ENCODE measurements at regions not wholly inside any gene's neighbourhood (a gene's known extent, or its start where the extent isn't known, plus 50 kb on each side); places are given as distances from the start of the nearest gene placed in this dataset.
"Not testable (repeated sequence)": the region's sequence is repeated elsewhere in the genome, so short reads cannot be mapped to it uniquely, and the experiment has no call there.

GRCh38 chr21:28579986-28580550 is 412.6 kb downstream of the LTN1 start:
- Histone ChIP-seq H3K4me3 (ENCODE audit: low read depth in 1 of 3, low read length in 3 of 3) (no peak overlapping the region), H3K27ac (ENCODE audit: low read depth in 1 of 3, low read length in 2 of 3) (no peak overlapping the region), H3K4me1 (ENCODE audit: control insufficient read depth in 3 of 3, insufficient read depth in 2 of 3, low read depth in 1 of 3, low read length in 2 of 3) (no peaks in the 10 kb centered on the region), H3K9me3 (ENCODE audit: control insufficient read depth in 2 of 2, insufficient read depth in 1 of 2, low read depth in 1 of 2, low read length in 1 of 2) (no peaks in the 10 kb centered on the region), H3K27me3 (ENCODE audit: control insufficient read depth in 3 of 3, insufficient read depth in 3 of 3, low read length in 3 of 3) (no peaks in the 10 kb centered on the region), H3K36me3 (ENCODE audit: control insufficient read depth in 3 of 3, insufficient read depth in 2 of 3, low read depth in 1 of 3, low read length in 3 of 3) (no peaks in the 10 kb centered on the region)
- DNase-seq: no peak
- FAIRE-seq: no peak
- 71 to 83% (median 79%) methylated on average over 4 of the region's 4 CpGs for WGBS, 3 donors

- 61 to 69% (median 67%) methylated on average over 2 of the region's 2 CpGs for WGBS, 3 donors
- H3K27ac ChIP-seq (ENCODE audit: low read depth in 1 of 3, low read length in 2 of 3): no peak overlapping the region
- H3K4me3 ChIP-seq (ENCODE audit: low read depth in 1 of 3, low read length in 3 of 3): no peak overlapping the region
- DNase-seq (no peak), FAIRE-seq (no peak)
- H3K4me1 ChIP-seq (ENCODE audit: control insufficient read depth in 3 of 3, insufficient read depth in 2 of 3, low read depth in 1 of 3, low read length in 2 of 3): no peaks in the 10 kb centered on the region
- H3K27me3 ChIP-seq (ENCODE audit: control insufficient read depth in 3 of 3, insufficient read depth in 3 of 3, low read length in 3 of 3): no peaks in the 10 kb centered on the region
- H3K9me3 ChIP-seq (ENCODE audit: control insufficient read depth in 2 of 2, insufficient read depth in 1 of 2, low read depth in 1 of 2, low read length in 1 of 2): no peaks in the 10 kb centered on the region
- no peaks in the 10 kb centered on the region for H3K36me3 ChIP-seq (ENCODE audit: control insufficient read depth in 3 of 3, insufficient read depth in 2 of 3, low read depth in 1 of 3, low read length in 3 of 3)
Measured at GRCh38 chr21:28568692-28569091, 424.0 kb downstream of the LTN1 start.

- H3K36me3 ChIP-seq (ENCODE audit: control insufficient read depth in 3 of 3, insufficient read depth in 2 of 3, low read depth in 1 of 3, low read length in 3 of 3); H3K27me3 ChIP-seq (ENCODE audit: control insufficient read depth in 3 of 3, insufficient read depth in 3 of 3, low read length in 3 of 3); FAIRE-seq; H3K9me3 ChIP-seq (ENCODE audit: control insufficient read depth in 2 of 2, insufficient read depth in 1 of 2, low read depth in 1 of 2, low read length in 1 of 2); H3K4me1 ChIP-seq (ENCODE audit: control insufficient read depth in 3 of 3, insufficient read depth in 2 of 3, low read depth in 1 of 3, low read length in 2 of 3); DNase-seq; H3K4me3 ChIP-seq (ENCODE audit: low read depth in 1 of 3, low read length in 3 of 3); H3K27ac ChIP-seq (ENCODE audit: low read depth in 1 of 3, low read length in 2 of 3): not testable (repeated sequence)
- 94 to 100% (median 98%) methylated on average over 1 to 14 of the region's 18 CpGs for WGBS, 3 donors
Measured at GRCh38 chr21:28563933-28564332, 428.7 kb downstream of the LTN1 start.

GRCh38 chr21:28561772-28562171 is 430.9 kb downstream of the LTN1 start:
- FAIRE-seq: no peak
- no peaks in the 10 kb centered on the region for H3K27me3 ChIP-seq (ENCODE audit: control insufficient read depth in 3 of 3, insufficient read depth in 3 of 3, low read length in 3 of 3)

GRCh38 chr21:28554660-28555475 is 437.8 kb downstream of the LTN1 start:
- Histone ChIP-seq H3K9me3 (ENCODE audit: control insufficient read depth in 2 of 2, insufficient read depth in 1 of 2, low read depth in 1 of 2, low read length in 1 of 2) (peaks cover 0 to 3% of the 10 kb centered on the region in 2 donors), H3K4me1 (ENCODE audit: control insufficient read depth in 3 of 3, insufficient read depth in 2 of 3, low read depth in 1 of 3, low read length in 2 of 3) (no peaks in the 10 kb centered on the region), H3K4me3 (ENCODE audit: low read depth in 1 of 3, low read length in 3 of 3) (no peak overlapping the region), H3K36me3 (ENCODE audit: control insufficient read depth in 3 of 3, insufficient read depth in 2 of 3, low read depth in 1 of 3, low read length in 3 of 3) (peaks cover 0 to 2% (median 0%) of the 10 kb centered on the region in 3 donors), H3K27me3 (ENCODE audit: control insufficient read depth in 3 of 3, insufficient read depth in 3 of 3, low read length in 3 of 3) (no peaks in the 10 kb centered on the region), H3K27ac (ENCODE audit: low read depth in 1 of 3, low read length in 2 of 3) (no peak overlapping the region)
- DNase-seq (no peak), FAIRE-seq (no peak)
- 75 to 82% (median 80%) methylated on average over 10 of the region's 10 CpGs for WGBS, 3 donors

More at GRCh38 chr21:28561772-28562171, 430.9 kb downstream of the LTN1 start:
- H3K36me3 ChIP-seq (ENCODE audit: control insufficient read depth in 3 of 3, insufficient read depth in 2 of 3, low read depth in 1 of 3, low read length in 3 of 3): no peaks in the 10 kb centered on the region
- no peak overlapping the region for H3K27ac ChIP-seq (ENCODE audit: low read depth in 1 of 3, low read length in 2 of 3)
- H3K9me3 ChIP-seq (ENCODE audit: control insufficient read depth in 2 of 2, insufficient read depth in 1 of 2, low read depth in 1 of 2, low read length in 1 of 2): peaks cover 0 to 6% of the 10 kb centered on the region in 2 donors
- H3K4me1 ChIP-seq (ENCODE audit: control insufficient read depth in 3 of 3, insufficient read depth in 2 of 3, low read depth in 1 of 3, low read length in 2 of 3): no peaks in the 10 kb centered on the region
- no peak for DNase-seq
- no peak overlapping the region for H3K4me3 ChIP-seq (ENCODE audit: low read depth in 1 of 3, low read length in 3 of 3)

- Histone ChIP-seq H3K9me3 (ENCODE audit: control insufficient read depth in 2 of 2, insufficient read depth in 1 of 2, low read depth in 1 of 2, low read length in 1 of 2) (no peaks in the 10 kb centered on the region), H3K36me3 (ENCODE audit: control insufficient read depth in 3 of 3, insufficient read depth in 2 of 3, low read depth in 1 of 3, low read length in 3 of 3) (peaks cover 0 to 2% (median 0%) of the 10 kb centered on the region in 3 donors), H3K4me3 (ENCODE audit: low read depth in 1 of 3, low read length in 3 of 3) (no peak overlapping the region), H3K4me1 (ENCODE audit: control insufficient read depth in 3 of 3, insufficient read depth in 2 of 3, low read depth in 1 of 3, low read length in 2 of 3) (no peaks in the 10 kb centered on the region), H3K27ac (ENCODE audit: low read depth in 1 of 3, low read length in 2 of 3) (no peak overlapping the region), H3K27me3 (ENCODE audit: control insufficient read depth in 3 of 3, insufficient read depth in 3 of 3, low read length in 3 of 3) (no peaks in the 10 kb centered on the region)
- WGBS, 3 donors: 78 to 88% (median 87%) methylated on average over 2 of the region's 2 CpGs
- FAIRE-seq: no peak
- DNase-seq: no peak
Measured at GRCh38 chr21:28550057-28550825, 442.4 kb downstream of the LTN1 start.

GRCh38 chr21:28548291-28548690 is 444.4 kb downstream of the LTN1 start:
- no peak for FAIRE-seq
- 58 to 74% (median 67%) methylated on average over 2 of the region's 2 CpGs for WGBS, 3 donors

GRCh38 chr21:28547766-28548165 is 444.9 kb downstream of the LTN1 start:
- H3K36me3 ChIP-seq (ENCODE audit: control insufficient read depth in 3 of 3, insufficient read depth in 2 of 3, low read depth in 1 of 3, low read length in 3 of 3): no peaks in the 10 kb centered on the region
- FAIRE-seq (no peak), DNase-seq (no peak)
- no peaks in the 10 kb centered on the region for H3K9me3 ChIP-seq (ENCODE audit: control insufficient read depth in 2 of 2, insufficient read depth in 1 of 2, low read depth in 1 of 2, low read length in 1 of 2)
- H3K27ac ChIP-seq (ENCODE audit: low read depth in 1 of 3, low read length in 2 of 3): no peak overlapping the region
- no peaks in the 10 kb centered on the region for H3K4me1 ChIP-seq (ENCODE audit: control insufficient read depth in 3 of 3, insufficient read depth in 2 of 3, low read depth in 1 of 3, low read length in 2 of 3)
- H3K4me3 ChIP-seq (ENCODE audit: low read depth in 1 of 3, low read length in 3 of 3): no peak overlapping the region
- WGBS, 3 donors: 54 to 73% (median 61%) methylated on average over 3 of the region's 3 CpGs
- no peaks in the 10 kb centered on the region for H3K27me3 ChIP-seq (ENCODE audit: control insufficient read depth in 3 of 3, insufficient read depth in 3 of 3, low read length in 3 of 3)

More at GRCh38 chr21:28548291-28548690, 444.4 kb downstream of the LTN1 start:
- Histone ChIP-seq H3K4me3 (ENCODE audit: low read depth in 1 of 3, low read length in 3 of 3) (no peak overlapping the region), H3K9me3 (ENCODE audit: control insufficient read depth in 2 of 2, insufficient read depth in 1 of 2, low read depth in 1 of 2, low read length in 1 of 2) (no peaks in the 10 kb centered on the region), H3K27me3 (ENCODE audit: control insufficient read depth in 3 of 3, insufficient read depth in 3 of 3, low read length in 3 of 3) (no peaks in the 10 kb centered on the region), H3K27ac (ENCODE audit: low read depth in 1 of 3, low read length in 2 of 3) (no peak overlapping the region), H3K36me3 (ENCODE audit: control insufficient read depth in 3 of 3, insufficient read depth in 2 of 3, low read depth in 1 of 3, low read length in 3 of 3) (no peaks in the 10 kb centered on the region), H3K4me1 (ENCODE audit: control insufficient read depth in 3 of 3, insufficient read depth in 2 of 3, low read depth in 1 of 3, low read length in 2 of 3) (no peaks in the 10 kb centered on the region)
- no peak for DNase-seq
